SK-N-SH (cell line): ENCODE measurements at regions not wholly inside any gene's neighbourhood (a gene's known extent, or its start where the extent isn't known, plus 50 kb on each side); places are given as distances from the start of the nearest gene placed in this dataset.

Experiments
- CTCF ChIA-PET: fragments of 300-600, 350-600 bp; formaldehyde crosslinking; extraction: SDS; loops from one replicate; lab custom pipeline; 2021; lab: Yijun Ruan, JAX
- POLR2A ChIA-PET: fragments of 350-600 bp; sonication (Branson Sonifier 250); formaldehyde crosslinking; extraction: SDS; loops from one replicate; lab custom pipeline; 2020; ENCODE audit warnings: antibody characterized with exemption, inconsistent platforms; lab: Yijun Ruan, JAX
- DNase-seq: peaks from one replicate; pipeline ENCODE4 v3.0.0; 2012
- H2AFZ ChIP-seq: fragments of 200-600 bp; sonication (generic); 2 replicates; pipeline ENCODE4 v1.8.1; 2016; ENCODE audit warnings: antibody characterized with exemption, mild to moderate bottlenecking, low read depth
- H3F3A ChIP-seq: fragments of 200-600 bp; sonication (generic); replicated peaks from 2 replicates; pipeline ENCODE3; 2016; ENCODE audit warnings: antibody characterized with exemption, mild to moderate bottlenecking; ENCODE audit not compliant: insufficient read depth
- H3K27ac ChIP-seq, 2 experiments: fragments of 200-500 bp in 1 of 2; fragments of 200-600 bp in 1 of 2; sonication (Bioruptor generic) in 1 of 2; sonication (generic), shearing (Covaris generic) in 1 of 2; 2 replicates each; pipeline versions ENCODE4 v1.5.1 to v1.6.1; 2014 to 2016; ENCODE audit warnings: low read depth in 2 of 2, inconsistent platforms in 1 of 2, low read length in 1 of 2, mild to moderate bottlenecking in 1 of 2, mixed read lengths in 1 of 2
- H3K27me3 ChIP-seq: fragments of 200-600 bp; sonication (generic), shearing (Covaris generic); 2 replicates; pipeline ENCODE4 v1.6.1; 2016; ENCODE audit warnings: mixed run types; ENCODE audit not compliant: insufficient read depth
- H3K36me3 ChIP-seq, 2 experiments: fragments of 200-500 bp in 1 of 2; fragments of 200-600 bp in 1 of 2; sonication (Bioruptor generic) in 1 of 2; sonication (generic) in 1 of 2; replicated peaks in 1 of 2; 2 replicates each; pipeline versions ENCODE3 to v1.5.1; 2014 to 2016; ENCODE audit warnings: low read length in 1 of 2, mild to moderate bottlenecking in 1 of 2; ENCODE audit not compliant: insufficient read depth in 2 of 2, control insufficient read depth in 1 of 2
- H3K4me1 ChIP-seq, 2 experiments: fragments of 200-500 bp in 1 of 2; fragments of 200-600 bp in 1 of 2; sonication (Bioruptor generic) in 1 of 2; sonication (generic), shearing (Covaris generic) in 1 of 2; 2 replicates each; pipeline versions ENCODE4 v1.5.1 to v1.6.1; 2014 to 2016; ENCODE audit warnings: low read depth in 1 of 2, low read length in 1 of 2, mixed run types in 1 of 2; ENCODE audit not compliant: insufficient read depth in 2 of 2, control insufficient read depth in 1 of 2
- H3K4me2 ChIP-seq: fragments of 200-600 bp; sonication (generic), shearing (Covaris generic); 2 replicates; pipeline ENCODE4 v1.6.1; 2017; ENCODE audit warnings: mixed run types
- H3K4me3 ChIP-seq, 2 experiments: fragments of 200-500 bp in 1 of 2; fragments of 200-600 bp in 1 of 2; sonication (Bioruptor generic) in 1 of 2; sonication (generic), shearing (Covaris generic) in 1 of 2; 2 replicates each; pipeline versions ENCODE4 v1.5.1 to v1.8.1; 2014 to 2016; ENCODE audit warnings: low read depth in 2 of 2, inconsistent platforms in 1 of 2, low read length in 1 of 2, mild to moderate bottlenecking in 1 of 2, mixed read lengths in 1 of 2, moderate library complexity in 1 of 2
- H3K79me2 ChIP-seq: fragments of 200-600 bp; sonication (generic); 2 replicates; pipeline ENCODE4 v1.8.1; 2017; ENCODE audit warnings: mild to moderate bottlenecking; ENCODE audit not compliant: insufficient read depth
- H3K9ac ChIP-seq: fragments of 200-600 bp; sonication (generic); 2 replicates; pipeline ENCODE4 v1.6.1; 2017; ENCODE audit warnings: mixed run types
- H3K9me2 ChIP-seq: fragments of 200-600 bp; sonication (generic); 2 replicates; pipeline ENCODE4 v1.6.1; 2017; ENCODE audit warnings: mixed run types
- H3K9me3 ChIP-seq: fragments of 200-600 bp; sonication (generic); 2 replicates; pipeline ENCODE4 v1.6.1; 2017; ENCODE audit warnings: mixed run types, mild to moderate bottlenecking, moderate library complexity
- H4K20me1 ChIP-seq: fragments of 200-600 bp; sonication (generic); 2 replicates; pipeline ENCODE4 v1.6.1; 2017; ENCODE audit warnings: mild to moderate bottlenecking, mixed run types; ENCODE audit not compliant: insufficient read depth
- CHD2 ChIP-seq: fragments of 150-350 bp; IDR thresholded peaks from 2 replicates; pipeline ENCODE4 v1.6.1; 2018; ENCODE audit warnings: low read length; ENCODE audit not compliant: partially characterized antibody
- EP300 ChIP-seq, 2 experiments: IDR thresholded peaks; 2 replicates each; pipeline versions ENCODE4 v1.4.0 to v1.6.1; 2012; ENCODE audit warnings: borderline replicate concordance in 1 of 2, low read depth in 1 of 2, low read length in 1 of 2
- FOXJ3 ChIP-seq: sonication (generic); formaldehyde crosslinking; IDR thresholded peaks from 2 replicates; pipeline ENCODE4 v1.5.1; 2020; ENCODE audit warnings: mild to moderate bottlenecking, missing genetic modification reagents
- NRF1 ChIP-seq: IDR thresholded peaks from 2 replicates; pipeline ENCODE4 v1.6.1; 2012; ENCODE audit warnings: low read depth, mild to moderate bottlenecking, low read length
- POLR2AphosphoS5 ChIP-seq: IDR thresholded peaks from 2 replicates; pipeline ENCODE4 v1.6.1; 2012; ENCODE audit warnings: low read depth, low read length
- RAD21 ChIP-seq: IDR thresholded peaks from 2 replicates; pipeline ENCODE4 v1.6.1; 2012; ENCODE audit warnings: mild to moderate bottlenecking, low read length
- RCOR1 ChIP-seq: fragments of 150-350 bp; IDR thresholded peaks from 2 replicates; pipeline ENCODE4 v1.6.1; 2017; ENCODE audit warnings: antibody characterized with exemption, low read length
- REST ChIP-seq: IDR thresholded peaks from 2 replicates; pipeline ENCODE4 v1.6.1; 2012; ENCODE audit warnings: mild to moderate bottlenecking, low read depth, low read length, moderate library complexity
- RFX5 ChIP-seq: IDR thresholded peaks from 2 replicates; pipeline ENCODE4 v1.6.1; 2012; ENCODE audit warnings: mild to moderate bottlenecking, improper control_type of control experiment, low read length
- RXRA ChIP-seq: IDR thresholded peaks from 2 replicates; pipeline ENCODE4 v1.4.0; 2012; ENCODE audit warnings: low read depth, mild to moderate bottlenecking, borderline replicate concordance
- SIN3A ChIP-seq: IDR thresholded peaks from 2 replicates; pipeline ENCODE4 v1.6.1; 2012; ENCODE audit warnings: low read depth, mild to moderate bottlenecking, low read length, moderate library complexity, borderline replicate concordance
- SMC3 ChIP-seq: IDR thresholded peaks from 2 replicates; pipeline ENCODE4 v1.6.1; 2012; ENCODE audit warnings: low read depth, low read length, improper control_type of control experiment
- TAF1 ChIP-seq: IDR thresholded peaks from 2 replicates; pipeline ENCODE4 v1.6.1; 2012; ENCODE audit warnings: low read depth, mild to moderate bottlenecking, low read length, moderate library complexity, borderline replicate concordance
- TCF12 ChIP-seq: IDR thresholded peaks from 2 replicates; pipeline ENCODE4 v1.4.0; 2012
- TEAD4 ChIP-seq: IDR thresholded peaks from 2 replicates; pipeline ENCODE4 v1.4.0; 2012; ENCODE audit warnings: mild to moderate bottlenecking, borderline replicate concordance; ENCODE audit not compliant: insufficient read depth
- YY1 ChIP-seq: IDR thresholded peaks from 2 replicates; pipeline ENCODE4 v1.4.0; 2012; ENCODE audit warnings: low read depth, mild to moderate bottlenecking
- ZBTB33 ChIP-seq: IDR thresholded peaks from 2 replicates; pipeline ENCODE4 v1.4.0; 2012; ENCODE audit warnings: low read depth, borderline replicate concordance
- whole genome bisulfite sequencing: methylation state at CpG from one replicate; pipeline ENCODE4 v1.1.6; 2017; ENCODE audit warnings: low lambda C conversion rate; 5-methylcytosine and 5-hydroxymethylcytosine counted together
- TF ChIP-seq, protein P1 (sequence below): fragments of 150-350 bp; IDR thresholded peaks from 2 replicates; pipeline ENCODE4 v1.6.1; 2017; ENCODE audit warnings: antibody characterized with exemption, low read length, low read depth, borderline replicate concordance

- TF ChIP-seq EP300 (IDR thresholded peaks at IDR 0.05; ENCODE audit: borderline replicate concordance in 1 of 2, low read depth in 1 of 2, low read length in 1 of 2) (no peak), FOXJ3 (CRISPR knock-in tag) (no peak), RFX5 (no peak), POLR2AphosphoS5 (no peak), RAD21 (no peak), TEAD4 (no peak), TAF1 (no peak), RCOR1 (no peak), RXRA (no peak), CHD2 (no peak), ZBTB33 (no peak), YY1 (no peak)
- TF ChIP-seq, protein P1, sequence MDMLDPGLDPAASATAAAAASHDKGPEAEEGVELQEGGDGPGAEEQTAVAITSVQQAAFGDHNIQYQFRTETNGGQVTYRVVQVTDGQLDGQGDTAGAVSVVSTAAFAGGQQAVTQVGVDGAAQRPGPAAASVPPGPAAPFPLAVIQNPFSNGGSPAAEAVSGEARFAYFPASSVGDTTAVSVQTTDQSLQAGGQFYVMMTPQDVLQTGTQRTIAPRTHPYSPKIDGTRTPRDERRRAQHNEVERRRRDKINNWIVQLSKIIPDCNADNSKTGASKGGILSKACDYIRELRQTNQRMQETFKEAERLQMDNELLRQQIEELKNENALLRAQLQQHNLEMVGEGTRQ: no peak
- WGBS: 11% methylated on average over 5 of the region's 5 CpGs
- H3K4me1 ChIP-seq: no peaks in the 10 kb centered on the region
Measured at GRCh38 chr18:30568333-30568732, 474.2 kb downstream of the DSC3 start.

GRCh38 chr18:30566877-30567276, 475.7 kb downstream of the DSC3 start:
- no peak overlapping the region for H2AFZ ChIP-seq
- H3K4me3 ChIP-seq: no peak overlapping the region
- no peaks in the 10 kb centered on the region for H3K79me2 ChIP-seq
- H3K36me3 ChIP-seq: no peaks in the 10 kb centered on the region
- no peak overlapping the region for H3K9ac ChIP-seq
- no peaks in the 10 kb centered on the region for H3K9me2 ChIP-seq
- H3K4me2 ChIP-seq: no peak overlapping the region
- no peaks in the 10 kb centered on the region for H3K4me1 ChIP-seq
- H4K20me1 ChIP-seq: no peaks in the 10 kb centered on the region
- ChIA-PET CTCF (no interaction called here), POLR2A (no interaction called here)
- H3K27me3 ChIP-seq: no peaks in the 10 kb centered on the region
- no peaks in the 10 kb centered on the region for H3F3A ChIP-seq
- TF ChIP-seq RFX5: no peak
- no peak for TF ChIP-seq SMC3
- no peak for TF ChIP-seq SIN3A
- TF ChIP-seq TEAD4: no peak
- TF ChIP-seq ZBTB33: no peak
- TF ChIP-seq TCF12: no peak
- no peak for TF ChIP-seq REST
- no peak for TF ChIP-seq POLR2AphosphoS5
- TF ChIP-seq NRF1: no peak
- TF ChIP-seq, all 33 proteins: peak for 0
- DNase-seq: no peak
- Histone ChIP-seq H3K27ac (no peak overlapping the region), H3K9me3 (no peaks in the 10 kb centered on the region)
- 0% methylated on average over 1 of the region's 1 CpG for WGBS

More at GRCh38 chr18:30568333-30568732, 474.2 kb downstream of the DSC3 start:
- ChIA-PET CTCF (no interaction called here), POLR2A (no interaction called here)
- no peak for DNase-seq
- no peaks in the 10 kb centered on the region for H3K36me3 ChIP-seq
- no peaks in the 10 kb centered on the region for H3K9me3 ChIP-seq
- no peaks in the 10 kb centered on the region for H4K20me1 ChIP-seq
- H3K9ac ChIP-seq: no peak overlapping the region
- no peak overlapping the region for H3K4me3 ChIP-seq
- no peaks in the 10 kb centered on the region for H3K79me2 ChIP-seq
- H2AFZ ChIP-seq: no peak overlapping the region
- no peak overlapping the region for H3K27ac ChIP-seq
- H3K27me3 ChIP-seq: no peaks in the 10 kb centered on the region
- H3F3A ChIP-seq: no peaks in the 10 kb centered on the region
- no peaks in the 10 kb centered on the region; the same call in 1 of the 2 replicates for H3K9me2 ChIP-seq
- no peak overlapping the region for H3K4me2 ChIP-seq
